ENCODE measurements at regions not wholly inside any gene's neighbourhood (a gene's known extent, or its start where the extent isn't known, plus 50 kb on each side); places are given as distances from the start of the nearest gene placed in this dataset.

DNA sequence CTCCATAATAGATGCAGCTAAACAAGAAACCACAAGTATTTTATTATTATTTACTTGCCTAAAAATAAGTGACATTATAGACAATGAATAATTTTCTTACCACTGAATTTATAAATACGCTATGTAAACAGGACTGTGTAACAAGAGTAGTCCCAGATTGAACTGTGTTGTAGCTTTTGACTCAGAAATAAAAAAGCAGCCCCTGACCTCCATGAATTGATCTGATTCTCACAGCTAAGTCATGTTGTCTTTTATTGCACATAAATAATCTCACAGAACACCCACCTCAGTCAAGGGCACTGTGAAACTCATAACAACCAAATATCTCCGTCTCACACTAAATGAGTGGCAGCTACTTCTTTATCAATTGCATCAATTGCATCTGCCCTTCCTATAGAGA is 171.6 kb downstream of the TMX3 start:
- H2BK5ac ChIP-seq (ENCODE audit: low read depth, low read length), result no peak overlapping the region
- DNase-seq (ENCODE audit: low read depth in 1 of 2, low spot score in 2 of 2) (no peak), FAIRE-seq (no peak)
- ChIA-PET POLR2A (ENCODE audit: partially characterized antibody) (no interaction called here), CTCF (ENCODE audit: partially characterized antibody) (interaction anchor here (1.2 kb wide), 1 partner anchor 9 kb away, joined by 3 read pairs; no protein-coding TSS in a partner anchor)
- TF ChIP-seq RNF2 (IDR thresholded peaks at IDR 0.05; ENCODE audit: borderline replicate concordance, low read depth, low read length, missing control alignments, poor library complexity, severe bottlenecking), result no peak
- no peak for TF ChIP-seq KDM4A (IDR thresholded peaks at IDR 0.05; ENCODE audit: low read depth, low read length, severe bottlenecking)
- TF ChIP-seq BCL11A (IDR thresholded peaks at IDR 0.05; ENCODE audit: low read depth in 2 of 2, low read length in 2 of 2), result no peak
- no peak for TF ChIP-seq CTBP2 (IDR thresholded peaks at IDR 0.05; ENCODE audit: borderline replicate concordance, insufficient read depth, insufficient read length, low read length)
- TF ChIP-seq GTF2F1 (IDR thresholded peaks at IDR 0.05; ENCODE audit: borderline replicate concordance, low read depth, low read length), result no peak
- no peak for TF ChIP-seq TCF12 (IDR thresholded peaks at IDR 0.05; ENCODE audit: low read depth, low read length)
- TF ChIP-seq TBP (IDR thresholded peaks at IDR 0.05; ENCODE audit: low read depth, low read length), result no peak
- no peak for TF ChIP-seq E2F6 (IDR thresholded peaks at IDR 0.05)
- no peak for TF ChIP-seq POLR2A (IDR thresholded peaks at IDR 0.05; ENCODE audit: control extremely low read depth in 1 of 2, low read depth in 2 of 2, low read length in 2 of 2)
- H3K23me2 ChIP-seq (ENCODE audit: low read depth, low read length), result no peaks in the 10 kb centered on the region
- H3K27ac ChIP-seq (ENCODE audit: low read depth, low read length), result no peak overlapping the region
- 94% methylated on average over 2 of the region's 2 CpGs; no CpG with 5 or more reads in 1 of the 2 experiments for WGBS, 2 experiments (ENCODE audit: extremely low coverage in 1 of 2, insufficient coverage in 1 of 2, insufficient read length in 1 of 2, insufficient replicate concordance in 2 of 2, low coverage in 1 of 2, low lambda C conversion rate in 2 of 2, missing lambda C conversion rate in 1 of 2)
- no peak overlapping the region for H4K5ac ChIP-seq (ENCODE audit: insufficient read length, low read depth, low read length)
- H3K79me1 ChIP-seq (ENCODE audit: low read depth, low read length), result no peaks in the 10 kb centered on the region
- H4K91ac ChIP-seq (replicated peaks; ENCODE audit: insufficient read length, low read length), result no peak overlapping the region
- H2BK12ac ChIP-seq (ENCODE audit: low read depth, low read length), result no peak overlapping the region
- H4K8ac ChIP-seq (ENCODE audit: extremely low read depth, insufficient read depth, low read length), result no peak overlapping the region
- H3K14ac ChIP-seq (ENCODE audit: insufficient read length), result no peak overlapping the region
- H2BK20ac ChIP-seq (ENCODE audit: low read length), result no peak overlapping the region
- H2AK5ac ChIP-seq (ENCODE audit: low read depth, low read length), result no peak overlapping the region
- H3K4ac ChIP-seq (replicated peaks; ENCODE audit: insufficient read length, low read depth, low read length), result no peak overlapping the region
- no peak overlapping the region for H3K56ac ChIP-seq (replicated peaks; ENCODE audit: insufficient read length, low read depth, low read length)
- no peaks in the 10 kb centered on the region for H3K79me2 ChIP-seq (ENCODE audit: control insufficient read depth in 1 of 2, insufficient read depth in 2 of 2, low read length in 2 of 2)
- no peaks in the 10 kb centered on the region for H3K4me1 ChIP-seq (replicated peaks in 1 of 4; ENCODE audit: control insufficient read depth in 3 of 4, insufficient read depth in 4 of 4, low read length in 3 of 4)
- H3K23ac ChIP-seq (ENCODE audit: insufficient read length), result no peak overlapping the region
- no peaks in the 10 kb centered on the region for H3K9me3 ChIP-seq (ENCODE audit: insufficient read depth in 2 of 2, low read depth in 1 of 2, low read length in 1 of 2)
- no peak overlapping the region for H3K4me2 ChIP-seq (ENCODE audit: insufficient read depth in 1 of 2, low read depth in 2 of 2, low read length in 2 of 2)
- H3K4me3 ChIP-seq (ENCODE audit: extremely low read depth in 1 of 4, insufficient read depth in 2 of 4, low read depth in 3 of 4, low read length in 4 of 4), result no peak overlapping the region
- no peaks in the 10 kb centered on the region for H3K27me3 ChIP-seq (replicated peaks in 1 of 4; ENCODE audit: control insufficient read depth in 3 of 4, extremely low read depth in 1 of 4, insufficient read depth in 3 of 4, low read length in 3 of 4)
- no peak overlapping the region for H2BK120ac ChIP-seq (replicated peaks; ENCODE audit: low read depth, low read length)
- H2BK15ac ChIP-seq (ENCODE audit: low read length), result no peak overlapping the region
- H3K9ac ChIP-seq (replicated peaks in 1 of 4; ENCODE audit: extremely low read depth in 1 of 4, low read depth in 3 of 4, low read length in 3 of 4), result no peak overlapping the region
- no peaks in the 10 kb centered on the region for H4K20me1 ChIP-seq (replicated peaks in 1 of 2; ENCODE audit: control insufficient read depth in 1 of 2, insufficient read depth in 2 of 2, low read length in 2 of 2)
- H2AFZ ChIP-seq (ENCODE audit: low read length), result no peak overlapping the region
- H3K36me3 ChIP-seq (ENCODE audit: control insufficient read depth in 2 of 4, insufficient read depth in 4 of 4, low read length in 3 of 4), result no peaks in the 10 kb centered on the region
- no peak overlapping the region for H3K18ac ChIP-seq (ENCODE audit: extremely low read depth, low read length)
